ENCODE measurements at regions not wholly inside any gene's neighbourhood (a gene's known extent, or its start where the extent isn't known, plus 50 kb on each side); places are given as distances from the start of the nearest gene placed in this dataset.

DNA sequence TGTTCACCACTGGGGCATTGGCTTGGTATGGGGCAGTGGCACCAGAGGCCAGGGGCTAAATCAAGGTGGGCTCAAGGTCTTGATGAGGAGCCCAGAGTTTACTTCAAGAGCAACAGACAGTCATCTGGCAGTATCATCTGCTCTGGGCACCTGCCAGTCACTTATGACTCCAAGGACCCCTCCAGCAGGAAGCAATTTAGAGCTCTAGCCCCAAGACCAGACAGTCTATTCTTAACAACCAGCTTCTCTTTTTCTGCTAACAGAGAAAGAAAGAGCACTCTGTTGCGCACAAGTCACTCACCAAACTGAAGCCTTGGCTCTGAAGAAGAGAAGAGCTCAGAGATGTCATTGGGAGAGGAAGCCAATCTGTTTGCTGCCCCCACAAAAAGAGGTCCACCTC lies 309.2 kb downstream of the HS3ST1 start:
- no peaks in the 10 kb centered on the region for H3K79me2 ChIP-seq (ENCODE audit: insufficient read depth)
- no peak overlapping the region for H3K27ac ChIP-seq (ENCODE audit: low read depth in 2 of 2, low read length in 1 of 2)
- WGBS (ENCODE audit: low lambda C conversion rate), result 0% methylated on average over 1 of the region's 1 CpG
- H2AFZ ChIP-seq (ENCODE audit: low read depth), result no peak overlapping the region
- no peaks in the 10 kb centered on the region for H3K36me3 ChIP-seq (replicated peaks in 1 of 2; ENCODE audit: control insufficient read depth in 1 of 2, insufficient read depth in 2 of 2, low read length in 1 of 2)
- TF ChIP-seq SIN3A (IDR thresholded peaks at IDR 0.05; ENCODE audit: borderline replicate concordance, low read depth, low read length), result no peak
- TF ChIP-seq RAD21 (IDR thresholded peaks at IDR 0.05; ENCODE audit: low read length), result no peak
- DNase-seq, result no peak
- H3K9ac ChIP-seq, result no peak overlapping the region
- ChIA-PET CTCF (no interaction called here), POLR2A (no interaction called here)
- H4K20me1 ChIP-seq (ENCODE audit: insufficient read depth), result no peaks in the 10 kb centered on the region
- no peaks in the 10 kb centered on the region for H3K27me3 ChIP-seq (ENCODE audit: insufficient read depth)
- no peaks in the 10 kb centered on the region for H3K9me2 ChIP-seq
- no peaks in the 10 kb centered on the region for H3K9me3 ChIP-seq
- no peak overlapping the region for H3K4me2 ChIP-seq
- no peaks in the 10 kb centered on the region for H3K4me1 ChIP-seq (ENCODE audit: control insufficient read depth in 1 of 2, insufficient read depth in 2 of 2, low read depth in 1 of 2, low read length in 1 of 2)
- H3F3A ChIP-seq (replicated peaks; ENCODE audit: insufficient read depth), result no peaks in the 10 kb centered on the region
- no peak overlapping the region for H3K4me3 ChIP-seq (ENCODE audit: low read depth in 2 of 2, low read length in 1 of 2)

DNA sequence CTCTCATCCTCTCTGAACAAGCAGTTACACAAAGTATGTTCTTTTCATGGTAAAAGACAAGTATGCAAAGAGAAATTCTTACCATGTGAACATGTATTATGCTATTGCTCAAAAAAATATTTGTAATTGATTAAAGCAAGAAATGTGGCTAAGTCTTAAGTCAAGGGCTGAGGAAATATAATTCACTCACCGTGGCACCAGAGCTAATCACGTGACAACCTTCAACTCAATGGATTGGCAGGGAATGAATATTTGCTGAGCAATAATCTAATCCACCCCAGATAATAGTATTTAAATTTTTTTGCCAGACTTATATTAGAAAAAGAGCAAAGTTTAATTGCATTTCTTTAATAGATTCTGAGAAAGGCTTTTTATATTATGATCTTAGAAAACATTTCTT lies 310.2 kb downstream of the HS3ST1 start:
- no peaks in the 10 kb centered on the region for H3K79me2 ChIP-seq (ENCODE audit: insufficient read depth)
- no peak overlapping the region for H3K9ac ChIP-seq
- ChIA-PET POLR2A (no interaction called here), CTCF (no interaction called here)
- H3F3A ChIP-seq (replicated peaks; ENCODE audit: insufficient read depth), result no peaks in the 10 kb centered on the region
- H3K36me3 ChIP-seq (replicated peaks in 1 of 2; ENCODE audit: control insufficient read depth in 1 of 2, insufficient read depth in 2 of 2, low read length in 1 of 2), result no peaks in the 10 kb centered on the region
- no peaks in the 10 kb centered on the region for H3K9me2 ChIP-seq
- 5% methylated on average over 2 of the region's 2 CpGs for WGBS (ENCODE audit: low lambda C conversion rate)
- no peaks in the 10 kb centered on the region for H4K20me1 ChIP-seq (ENCODE audit: insufficient read depth)
- H3K4me2 ChIP-seq, result no peak overlapping the region
- DNase-seq, result no peak
- H2AFZ ChIP-seq (ENCODE audit: low read depth), result no peak overlapping the region
- no peak overlapping the region for H3K27ac ChIP-seq (ENCODE audit: low read depth in 2 of 2, low read length in 1 of 2)
- TF ChIP-seq FOSL2 (IDR thresholded peaks at IDR 0.05; ENCODE audit: borderline replicate concordance, low read depth) (no peak), FOXM1 (IDR thresholded peaks at IDR 0.05; ENCODE audit: low read depth) (no peak), RFX5 (IDR thresholded peaks at IDR 0.05; ENCODE audit: low read length) (no peak), EP300 (IDR thresholded peaks at IDR 0.05; ENCODE audit: borderline replicate concordance in 1 of 2, low read depth in 1 of 2, low read length in 1 of 2) (no peak), EZH2phosphoT487 (IDR thresholded peaks at IDR 0.05; ENCODE audit: borderline replicate concordance, low read depth) (no peak), SIN3A (IDR thresholded peaks at IDR 0.05; ENCODE audit: borderline replicate concordance, low read depth, low read length) (no peak), RAD21 (IDR thresholded peaks at IDR 0.05; ENCODE audit: low read length) (no peak), YY1 (IDR thresholded peaks at IDR 0.05; ENCODE audit: low read depth) (no peak), RXRA (IDR thresholded peaks at IDR 0.05; ENCODE audit: borderline replicate concordance, low read depth) (no peak), ELF1 (IDR thresholded peaks at IDR 0.05) (no peak), JUND (IDR thresholded peaks at IDR 0.05) (no peak), TAF1 (IDR thresholded peaks at IDR 0.05; ENCODE audit: borderline replicate concordance, low read depth, low read length) (no peak), FOXJ3 (CRISPR knock-in tag; IDR thresholded peaks at IDR 0.05) (no peak)
- TF ChIP-seq, protein P1, sequence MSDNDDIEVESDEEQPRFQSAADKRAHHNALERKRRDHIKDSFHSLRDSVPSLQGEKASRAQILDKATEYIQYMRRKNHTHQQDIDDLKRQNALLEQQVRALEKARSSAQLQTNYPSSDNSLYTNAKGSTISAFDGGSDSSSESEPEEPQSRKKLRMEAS (IDR thresholded peaks at IDR 0.05; ENCODE audit: low read depth), result no peak
- H3K27me3 ChIP-seq (ENCODE audit: insufficient read depth), result no peaks in the 10 kb centered on the region
- H3K4me3 ChIP-seq (ENCODE audit: low read depth in 2 of 2, low read length in 1 of 2), result no peak overlapping the region
- H3K9me3 ChIP-seq, result no peaks in the 10 kb centered on the region
- H3K4me1 ChIP-seq (ENCODE audit: control insufficient read depth in 1 of 2, insufficient read depth in 2 of 2, low read depth in 1 of 2, low read length in 1 of 2), result no peaks in the 10 kb centered on the region

DNA sequence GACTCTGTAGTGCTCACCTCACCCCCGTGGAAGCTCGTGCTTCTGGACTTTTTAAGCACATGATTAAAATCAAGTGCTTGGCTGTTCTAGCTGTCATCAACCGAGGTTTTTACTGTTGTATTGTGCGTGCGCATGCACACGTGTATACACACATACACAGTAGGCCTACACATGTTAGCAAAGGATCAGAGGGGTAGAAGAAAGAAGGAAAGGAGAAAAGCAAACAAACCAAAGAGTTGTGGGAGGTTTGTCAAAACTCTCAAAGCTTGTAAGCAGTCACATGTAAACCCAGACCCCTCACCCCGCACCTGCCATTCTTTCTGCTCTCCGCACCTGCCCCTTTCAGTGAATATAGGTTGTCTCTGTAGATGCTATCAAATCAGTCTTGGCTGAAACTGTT lies 311.8 kb downstream of the HS3ST1 start:
- H3K4me3 ChIP-seq (ENCODE audit: low read depth in 2 of 2, low read length in 1 of 2), result no peak overlapping the region
- ChIA-PET POLR2A (no interaction called here), CTCF (no interaction called here)
- no peaks in the 10 kb centered on the region for H3K36me3 ChIP-seq (replicated peaks in 1 of 2; ENCODE audit: control insufficient read depth in 1 of 2, insufficient read depth in 2 of 2, low read length in 1 of 2)
- no peak overlapping the region for H3K9ac ChIP-seq
- no peaks in the 10 kb centered on the region for H3K9me2 ChIP-seq
- no peaks in the 10 kb centered on the region for H4K20me1 ChIP-seq (ENCODE audit: insufficient read depth)
- H3K27me3 ChIP-seq (ENCODE audit: insufficient read depth), result no peaks in the 10 kb centered on the region
- H3K27ac ChIP-seq (ENCODE audit: low read depth in 2 of 2, low read length in 1 of 2), result no peak overlapping the region
- H3F3A ChIP-seq (replicated peaks; ENCODE audit: insufficient read depth), result no peaks in the 10 kb centered on the region
- WGBS (ENCODE audit: low lambda C conversion rate), result 9% methylated on average over 8 of the region's 8 CpGs
- no peak overlapping the region for H2AFZ ChIP-seq (ENCODE audit: low read depth)
- H3K9me3 ChIP-seq, result no peaks in the 10 kb centered on the region
- H3K4me1 ChIP-seq (ENCODE audit: control insufficient read depth in 1 of 2, insufficient read depth in 2 of 2, low read depth in 1 of 2, low read length in 1 of 2), result no peaks in the 10 kb centered on the region
- no peaks in the 10 kb centered on the region for H3K79me2 ChIP-seq (ENCODE audit: insufficient read depth)
- no peak for DNase-seq
- no peak overlapping the region for H3K4me2 ChIP-seq
- no peak for TF ChIP-seq TEAD4 (IDR thresholded peaks at IDR 0.05; ENCODE audit: borderline replicate concordance, insufficient read depth)
- TF ChIP-seq RFX5 (IDR thresholded peaks at IDR 0.05; ENCODE audit: low read length), result no peak
- TF ChIP-seq, protein P2, sequence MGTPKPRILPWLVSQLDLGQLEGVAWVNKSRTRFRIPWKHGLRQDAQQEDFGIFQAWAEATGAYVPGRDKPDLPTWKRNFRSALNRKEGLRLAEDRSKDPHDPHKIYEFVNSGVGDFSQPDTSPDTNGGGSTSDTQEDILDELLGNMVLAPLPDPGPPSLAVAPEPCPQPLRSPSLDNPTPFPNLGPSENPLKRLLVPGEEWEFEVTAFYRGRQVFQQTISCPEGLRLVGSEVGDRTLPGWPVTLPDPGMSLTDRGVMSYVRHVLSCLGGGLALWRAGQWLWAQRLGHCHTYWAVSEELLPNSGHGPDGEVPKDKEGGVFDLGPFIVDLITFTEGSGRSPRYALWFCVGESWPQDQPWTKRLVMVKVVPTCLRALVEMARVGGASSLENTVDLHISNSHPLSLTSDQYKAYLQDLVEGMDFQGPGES (IDR thresholded peaks at IDR 0.05; ENCODE audit: low read depth, low read length), result no peak
- TF ChIP-seq POLR2AphosphoS5 (IDR thresholded peaks at IDR 0.05; ENCODE audit: low read depth, low read length), result no peak
- TF ChIP-seq CHD2 (IDR thresholded peaks at IDR 0.05; ENCODE audit: low read length, partially characterized antibody), result no peak
- TF ChIP-seq, protein P1 (IDR thresholded peaks at IDR 0.05; ENCODE audit: low read depth), result no peak
- TF ChIP-seq, protein P3, sequence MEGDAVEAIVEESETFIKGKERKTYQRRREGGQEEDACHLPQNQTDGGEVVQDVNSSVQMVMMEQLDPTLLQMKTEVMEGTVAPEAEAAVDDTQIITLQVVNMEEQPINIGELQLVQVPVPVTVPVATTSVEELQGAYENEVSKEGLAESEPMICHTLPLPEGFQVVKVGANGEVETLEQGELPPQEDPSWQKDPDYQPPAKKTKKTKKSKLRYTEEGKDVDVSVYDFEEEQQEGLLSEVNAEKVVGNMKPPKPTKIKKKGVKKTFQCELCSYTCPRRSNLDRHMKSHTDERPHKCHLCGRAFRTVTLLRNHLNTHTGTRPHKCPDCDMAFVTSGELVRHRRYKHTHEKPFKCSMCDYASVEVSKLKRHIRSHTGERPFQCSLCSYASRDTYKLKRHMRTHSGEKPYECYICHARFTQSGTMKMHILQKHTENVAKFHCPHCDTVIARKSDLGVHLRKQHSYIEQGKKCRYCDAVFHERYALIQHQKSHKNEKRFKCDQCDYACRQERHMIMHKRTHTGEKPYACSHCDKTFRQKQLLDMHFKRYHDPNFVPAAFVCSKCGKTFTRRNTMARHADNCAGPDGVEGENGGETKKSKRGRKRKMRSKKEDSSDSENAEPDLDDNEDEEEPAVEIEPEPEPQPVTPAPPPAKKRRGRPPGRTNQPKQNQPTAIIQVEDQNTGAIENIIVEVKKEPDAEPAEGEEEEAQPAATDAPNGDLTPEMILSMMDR (IDR thresholded peaks at IDR 0.05), result no peak
- TF ChIP-seq, protein P4, sequence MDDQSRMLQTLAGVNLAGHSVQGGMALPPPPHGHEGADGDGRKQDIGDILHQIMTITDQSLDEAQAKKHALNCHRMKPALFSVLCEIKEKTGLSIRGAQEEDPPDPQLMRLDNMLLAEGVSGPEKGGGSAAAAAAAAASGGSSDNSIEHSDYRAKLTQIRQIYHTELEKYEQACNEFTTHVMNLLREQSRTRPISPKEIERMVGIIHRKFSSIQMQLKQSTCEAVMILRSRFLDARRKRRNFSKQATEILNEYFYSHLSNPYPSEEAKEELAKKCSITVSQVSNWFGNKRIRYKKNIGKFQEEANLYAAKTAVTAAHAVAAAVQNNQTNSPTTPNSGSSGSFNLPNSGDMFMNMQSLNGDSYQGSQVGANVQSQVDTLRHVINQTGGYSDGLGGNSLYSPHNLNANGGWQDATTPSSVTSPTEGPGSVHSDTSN (IDR thresholded peaks at IDR 0.05), result no peak
- no peak for TF ChIP-seq EP300 (IDR thresholded peaks at IDR 0.05; ENCODE audit: borderline replicate concordance in 1 of 2, low read depth in 1 of 2, low read length in 1 of 2)
- no peak for TF ChIP-seq JUND (IDR thresholded peaks at IDR 0.05)

All from SK-N-SH (cell line).